ENCODE measurements at regions not wholly inside any gene's neighbourhood (a gene's known extent, or its start where the extent isn't known, plus 50 kb on each side); places are given as distances from the start of the nearest gene placed in this dataset.

- H3K27me3 ChIP-seq, result no peaks in the 10 kb centered on the region
- DNase-seq (no peak), ATAC-seq (no peak)
- H3K27ac ChIP-seq, result peak overlapping the region in 1 of 12 donors; percentile 93
- intact Hi-C loops (cut with DNase I), result no loop called here
- H3K4me1 ChIP-seq, result peaks cover 0 to 18% (median 0%) of the 10 kb centered on the region in 12 donors
- TF ChIP-seq CTCF (IDR thresholded peaks at IDR 0.05), result no peak
- TF ChIP-seq POLR2A (IDR thresholded peaks at IDR 0.05), result no peak
- H3K36me3 ChIP-seq, result no peaks in the 10 kb centered on the region
- 89 to 96% (median 93%) methylated on average over 13 of the region's 13 CpGs for WGBS, 4 donors
- no peaks in the 10 kb centered on the region for H3K9me3 ChIP-seq
- H3K4me3 ChIP-seq, result no peak overlapping the region
Observed at GRCh38 chr7:47671358-47671757, 89.4 kb upstream of the TNS3 start.

- Histone ChIP-seq H3K4me3 (no peak overlapping the region), H3K27ac (peak overlapping the region in 1 of 12 donors; percentile 93), H3K9me3 (no peaks in the 10 kb centered on the region), H3K27me3 (no peaks in the 10 kb centered on the region), H3K36me3 (no peaks in the 10 kb centered on the region), H3K4me1 (peaks cover 0 to 18% (median 0%) of the 10 kb centered on the region in 12 donors)
- 76 to 87% (median 84%) methylated on average over 6 of the region's 6 CpGs for WGBS, 4 donors
- ATAC-seq (peak in 1 of 4 donors; percentile 18), DNase-seq (no peak)
- TF ChIP-seq POLR2A (IDR thresholded peaks at IDR 0.05), result no peak
- TF ChIP-seq CTCF (IDR thresholded peaks at IDR 0.05), result no peak
- intact Hi-C loops (cut with DNase I), result no loop called here
Observed at GRCh38 chr7:47670729-47671128, 88.8 kb upstream of the TNS3 start.

GRCh38 chr7:47669901-47670384 lies 88.0 kb upstream of the TNS3 start:
- TF ChIP-seq POLR2A (IDR thresholded peaks at IDR 0.05) (no peak), CTCF (IDR thresholded peaks at IDR 0.05) (no peak)
- intact Hi-C loops (cut with DNase I), result no loop called here
- no peaks in the 10 kb centered on the region for H3K36me3 ChIP-seq
- no peak for DNase-seq
- no peaks in the 10 kb centered on the region for H3K27me3 ChIP-seq
- peaks cover 0 to 18% (median 0%) of the 10 kb centered on the region in 12 donors for H3K4me1 ChIP-seq
- H3K4me3 ChIP-seq, result peak overlapping the region in 1 of 12 donors; percentile 4
- 74 to 87% (median 78%) methylated on average over 7 to 8 of the region's 8 CpGs for WGBS, 4 donors
- H3K27ac ChIP-seq, result peak overlapping the region in 3 of 12 donors; percentile 6 to 93 (median 49)
- no peaks in the 10 kb centered on the region for H3K9me3 ChIP-seq
- ATAC-seq, result peak in 2 of 4 donors; percentile 21 to 26

- no peaks in the 10 kb centered on the region for H3K36me3 ChIP-seq
- no peaks in the 10 kb centered on the region for H3K9me3 ChIP-seq
- intact Hi-C loops (cut with DNase I), result no loop called here
- no peaks in the 10 kb centered on the region for H3K27me3 ChIP-seq
- DNase-seq, result peak; percentile 52 to 87 (median 74)
- peaks cover 0 to 18% (median 0%) of the 10 kb centered on the region in 12 donors for H3K4me1 ChIP-seq
- peak overlapping the region in 3 of 12 donors; percentile 6 to 93 (median 49) for H3K27ac ChIP-seq
- no peak for TF ChIP-seq POLR2A (IDR thresholded peaks at IDR 0.05)
- peak overlapping the region in 1 of 12 donors; percentile 4 for H3K4me3 ChIP-seq
- WGBS, 4 donors, result 66 to 82% (median 73%) methylated on average over 10 of the region's 10 CpGs
- ATAC-seq, result peak; percentile 83 to 98 (median 90)
Observed at GRCh38 chr7:47669178-47669891, 87.4 kb upstream of the TNS3 start.
